ENCODE measurements at regions not wholly inside any gene's neighbourhood (a gene's known extent, or its start where the extent isn't known, plus 50 kb on each side); places are given as distances from the start of the nearest gene placed in this dataset.

DNA sequence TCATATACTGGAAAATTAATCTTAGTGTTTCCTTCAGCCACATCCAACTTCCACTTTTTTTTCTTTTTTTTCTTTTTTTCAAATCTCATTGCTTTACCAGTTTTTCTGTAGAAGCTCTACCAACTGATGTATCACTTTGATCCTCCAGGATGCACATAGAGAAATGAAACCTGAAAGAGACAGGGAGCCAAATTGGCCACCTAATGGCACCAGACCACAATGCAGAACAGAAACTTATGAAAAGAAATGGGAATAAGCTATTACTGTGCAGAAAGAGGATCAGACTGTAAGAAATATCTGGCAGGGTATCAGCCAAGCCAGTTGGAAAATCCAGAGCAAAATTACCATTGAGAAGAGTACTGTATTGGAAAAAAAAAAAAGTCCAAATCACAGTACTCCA lies 1514.2 kb downstream of the MRPL39 start:
- Mint-ChIP-seq H3K9me3 (ENCODE audit: low read depth) (peaks cover 41% of the 10 kb centered on the region), H3K27me3 (peaks cover 2% of the 10 kb centered on the region), H3K4me1 (ENCODE audit: low read depth) (no peaks in the 10 kb centered on the region), H3K4me3 (ENCODE audit: low read depth) (no peak overlapping the region), H3K36me3 (ENCODE audit: insufficient read depth) (no peaks in the 10 kb centered on the region), H3K27ac (no peak overlapping the region)
- TF ChIP-seq, protein P1, sequence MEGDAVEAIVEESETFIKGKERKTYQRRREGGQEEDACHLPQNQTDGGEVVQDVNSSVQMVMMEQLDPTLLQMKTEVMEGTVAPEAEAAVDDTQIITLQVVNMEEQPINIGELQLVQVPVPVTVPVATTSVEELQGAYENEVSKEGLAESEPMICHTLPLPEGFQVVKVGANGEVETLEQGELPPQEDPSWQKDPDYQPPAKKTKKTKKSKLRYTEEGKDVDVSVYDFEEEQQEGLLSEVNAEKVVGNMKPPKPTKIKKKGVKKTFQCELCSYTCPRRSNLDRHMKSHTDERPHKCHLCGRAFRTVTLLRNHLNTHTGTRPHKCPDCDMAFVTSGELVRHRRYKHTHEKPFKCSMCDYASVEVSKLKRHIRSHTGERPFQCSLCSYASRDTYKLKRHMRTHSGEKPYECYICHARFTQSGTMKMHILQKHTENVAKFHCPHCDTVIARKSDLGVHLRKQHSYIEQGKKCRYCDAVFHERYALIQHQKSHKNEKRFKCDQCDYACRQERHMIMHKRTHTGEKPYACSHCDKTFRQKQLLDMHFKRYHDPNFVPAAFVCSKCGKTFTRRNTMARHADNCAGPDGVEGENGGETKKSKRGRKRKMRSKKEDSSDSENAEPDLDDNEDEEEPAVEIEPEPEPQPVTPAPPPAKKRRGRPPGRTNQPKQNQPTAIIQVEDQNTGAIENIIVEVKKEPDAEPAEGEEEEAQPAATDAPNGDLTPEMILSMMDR (IDR thresholded peaks at IDR 0.05; ENCODE audit: unreplicated experiment): no peak
- DNase-seq (ENCODE audit: low spot score, unreplicated experiment): no peak

DNA sequence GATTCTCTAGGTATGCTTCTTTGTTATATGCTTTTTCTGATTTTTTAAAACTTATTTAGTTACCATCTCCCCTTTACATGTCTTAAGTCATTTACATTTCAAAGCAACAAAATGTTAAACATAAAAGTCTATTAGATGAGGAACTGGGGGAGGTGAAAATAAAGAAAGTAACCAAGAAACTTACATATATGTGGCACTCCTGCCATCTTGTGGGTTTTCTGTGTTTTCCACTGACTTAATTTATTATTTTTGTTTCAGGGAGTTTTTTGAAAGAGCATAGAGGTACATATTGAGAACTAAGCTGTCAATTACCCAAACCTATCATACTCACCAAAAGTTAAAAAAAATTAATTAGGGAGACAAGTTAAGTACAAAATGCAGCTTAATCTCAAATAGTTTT lies 1531.1 kb downstream of the MRPL39 start:
- Mint-ChIP-seq H3K36me3 (ENCODE audit: insufficient read depth) (no peaks in the 10 kb centered on the region), H3K27me3 (no peaks in the 10 kb centered on the region), H3K27ac (no peak overlapping the region), H3K4me3 (ENCODE audit: low read depth) (no peak overlapping the region), H3K9me3 (ENCODE audit: low read depth) (peaks cover 39% of the 10 kb centered on the region), H3K4me1 (ENCODE audit: low read depth) (no peaks in the 10 kb centered on the region)
- DNase-seq (ENCODE audit: low spot score, unreplicated experiment): no peak
- TF ChIP-seq, protein P1 (IDR thresholded peaks at IDR 0.05; ENCODE audit: unreplicated experiment): no peak

DNA sequence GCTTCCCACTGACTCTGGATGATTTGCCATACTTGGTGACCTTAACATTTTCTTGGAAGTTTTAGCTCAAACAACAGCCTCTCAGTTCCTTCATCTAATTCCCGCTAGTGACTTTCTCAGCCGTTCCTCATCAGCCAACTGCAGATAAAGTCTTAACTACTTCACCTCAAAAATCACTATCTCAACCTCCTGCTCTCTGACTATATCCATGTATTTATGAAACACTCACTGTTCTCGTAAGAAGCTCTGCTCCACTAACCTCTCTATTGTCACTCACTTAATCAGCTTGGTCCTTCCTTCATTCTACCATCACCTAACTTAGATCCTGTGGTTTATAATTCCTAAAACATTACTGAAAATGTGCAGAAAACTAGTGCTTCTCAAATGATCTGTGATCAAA lies 1551.6 kb downstream of the MRPL39 start:
- no peak overlapping the region for H3K27ac Mint-ChIP-seq
- no peaks in the 10 kb centered on the region for H3K36me3 Mint-ChIP-seq (ENCODE audit: insufficient read depth)
- DNase-seq (ENCODE audit: low spot score, unreplicated experiment): no peak
- TF ChIP-seq, protein P1 (IDR thresholded peaks at IDR 0.05; ENCODE audit: unreplicated experiment): no peak
- H3K27me3 Mint-ChIP-seq: no peaks in the 10 kb centered on the region
- H3K4me1 Mint-ChIP-seq (ENCODE audit: low read depth): no peaks in the 10 kb centered on the region
- no peak overlapping the region for H3K4me3 Mint-ChIP-seq (ENCODE audit: low read depth)
- H3K9me3 Mint-ChIP-seq (ENCODE audit: low read depth): no peaks in the 10 kb centered on the region

DNA sequence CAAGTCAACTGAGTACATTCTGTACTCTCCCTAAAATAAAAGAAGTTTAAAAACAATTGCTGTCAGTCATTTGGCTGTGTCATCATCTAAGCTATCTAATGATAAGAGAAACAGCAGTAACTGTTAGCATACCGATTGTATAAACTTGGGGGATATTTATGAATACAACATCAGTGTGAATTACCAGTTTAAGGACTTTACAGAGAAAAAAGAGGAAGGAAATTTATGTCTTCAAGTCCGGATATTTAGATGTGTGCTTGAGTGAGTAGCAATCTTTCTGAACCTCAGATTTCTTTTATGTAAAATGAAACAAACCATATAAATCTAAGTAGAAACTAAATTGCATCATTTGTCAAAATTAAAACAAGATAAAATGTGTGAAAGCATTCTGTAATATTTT lies 1557.0 kb downstream of the MRPL39 start:
- H3K9me3 Mint-ChIP-seq (ENCODE audit: low read depth): no peaks in the 10 kb centered on the region

DNA sequence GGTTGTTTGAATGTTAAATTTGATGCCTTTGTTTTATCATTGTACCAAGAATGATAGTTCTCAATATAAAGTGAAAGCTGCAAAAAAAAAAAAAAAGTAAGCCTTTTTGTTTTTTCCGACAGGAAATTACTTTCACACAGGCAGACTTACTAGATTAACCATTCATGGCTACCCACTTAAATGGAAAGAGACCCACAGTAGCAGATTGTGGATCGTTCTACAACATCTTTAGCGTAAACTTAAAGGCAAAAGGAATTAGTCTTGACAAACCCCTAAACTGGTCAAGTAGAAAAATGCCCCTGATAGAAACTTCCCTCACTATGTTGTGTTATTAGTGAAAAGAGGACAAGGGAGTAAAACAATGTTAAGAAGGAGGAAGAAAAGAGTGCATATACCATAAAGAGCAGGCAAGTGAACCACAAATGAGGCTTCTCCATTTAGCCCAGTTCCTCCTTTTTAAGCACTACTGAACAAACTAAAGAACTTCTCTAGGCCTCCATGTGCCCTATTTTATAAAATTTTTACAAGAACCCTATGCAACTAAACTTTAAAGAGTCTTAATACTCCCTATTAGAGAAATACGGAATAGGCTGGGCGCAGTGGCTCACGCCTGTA lies 1560.3 kb downstream of the MRPL39 start:
- H3K27ac Mint-ChIP-seq: no peak overlapping the region
- peaks cover 4% of the 10 kb centered on the region for H3K9me3 Mint-ChIP-seq (ENCODE audit: low read depth)
- H3K4me1 Mint-ChIP-seq (ENCODE audit: low read depth): no peaks in the 10 kb centered on the region
- no peaks in the 10 kb centered on the region for H3K36me3 Mint-ChIP-seq (ENCODE audit: insufficient read depth)
- no peak overlapping the region for H3K4me3 Mint-ChIP-seq (ENCODE audit: low read depth)
- TF ChIP-seq, protein P1 (IDR thresholded peaks at IDR 0.05; ENCODE audit: unreplicated experiment): no peak
- DNase-seq (ENCODE audit: low spot score, unreplicated experiment): no peak
- H3K27me3 Mint-ChIP-seq: no peaks in the 10 kb centered on the region

More for the DNA sequence above, 1557.0 kb downstream of the MRPL39 start:
- H3K27ac Mint-ChIP-seq: no peak overlapping the region
- TF ChIP-seq, protein P1 (IDR thresholded peaks at IDR 0.05; ENCODE audit: unreplicated experiment): no peak
- H3K4me1 Mint-ChIP-seq (ENCODE audit: low read depth): no peaks in the 10 kb centered on the region
- no peak for DNase-seq (ENCODE audit: low spot score, unreplicated experiment)
- no peak overlapping the region for H3K4me3 Mint-ChIP-seq (ENCODE audit: low read depth)
- no peaks in the 10 kb centered on the region for H3K27me3 Mint-ChIP-seq
- H3K36me3 Mint-ChIP-seq (ENCODE audit: insufficient read depth): no peaks in the 10 kb centered on the region
